ENCODE measurements at regions not wholly inside any gene's neighbourhood (a gene's known extent, or its start where the extent isn't known, plus 50 kb on each side); places are given as distances from the start of the nearest gene placed in this dataset.

DNA sequence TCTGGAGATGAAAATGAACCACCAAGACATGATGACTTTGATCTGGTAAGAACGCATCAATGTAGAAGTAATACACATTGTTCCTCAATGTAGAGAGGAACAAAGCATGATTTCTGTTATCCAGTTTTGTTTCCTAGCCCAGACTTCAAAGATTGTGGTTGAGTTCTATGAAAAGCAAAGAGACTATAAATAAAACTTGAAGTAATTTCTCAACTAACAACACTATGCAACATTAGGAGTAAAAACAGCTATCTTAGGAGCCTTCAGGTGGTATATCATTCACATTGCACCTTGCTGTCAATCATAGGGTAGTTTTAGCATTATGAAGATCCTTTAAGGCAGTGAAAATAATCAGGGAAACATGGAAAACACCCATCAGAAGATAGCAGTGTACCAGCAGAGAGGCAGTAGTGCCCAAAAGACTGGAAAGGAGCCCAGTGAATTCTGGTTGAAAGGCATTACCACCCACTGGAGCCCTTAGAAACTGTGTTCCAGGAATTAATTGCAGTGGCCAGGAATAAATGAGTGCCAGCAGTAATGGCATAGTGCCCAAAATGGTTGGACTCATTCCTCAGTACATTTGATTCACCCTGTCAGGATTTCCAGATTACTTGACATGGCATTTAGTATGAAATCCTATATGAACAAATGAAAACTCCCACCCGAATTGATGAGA is 300.7 kb upstream of the CXXC4 start:
- no peak for DNase-seq
- Mint-ChIP-seq H3K4me3 (no peak overlapping the region), H3K36me3 (ENCODE audit: low read depth) (peaks cover 6% of the 10 kb centered on the region; the same call in 1 of the 2 replicates), H3K9me3 (peaks cover 41% of the 10 kb centered on the region), H3K27me3 (ENCODE audit: insufficient read depth) (peaks cover 2% of the 10 kb centered on the region; the same call in 1 of the 2 replicates), H3K4me1 (ENCODE audit: low read depth) (no peaks in the 10 kb centered on the region), H3K27ac (no peak overlapping the region)
- TF ChIP-seq, protein P1, sequence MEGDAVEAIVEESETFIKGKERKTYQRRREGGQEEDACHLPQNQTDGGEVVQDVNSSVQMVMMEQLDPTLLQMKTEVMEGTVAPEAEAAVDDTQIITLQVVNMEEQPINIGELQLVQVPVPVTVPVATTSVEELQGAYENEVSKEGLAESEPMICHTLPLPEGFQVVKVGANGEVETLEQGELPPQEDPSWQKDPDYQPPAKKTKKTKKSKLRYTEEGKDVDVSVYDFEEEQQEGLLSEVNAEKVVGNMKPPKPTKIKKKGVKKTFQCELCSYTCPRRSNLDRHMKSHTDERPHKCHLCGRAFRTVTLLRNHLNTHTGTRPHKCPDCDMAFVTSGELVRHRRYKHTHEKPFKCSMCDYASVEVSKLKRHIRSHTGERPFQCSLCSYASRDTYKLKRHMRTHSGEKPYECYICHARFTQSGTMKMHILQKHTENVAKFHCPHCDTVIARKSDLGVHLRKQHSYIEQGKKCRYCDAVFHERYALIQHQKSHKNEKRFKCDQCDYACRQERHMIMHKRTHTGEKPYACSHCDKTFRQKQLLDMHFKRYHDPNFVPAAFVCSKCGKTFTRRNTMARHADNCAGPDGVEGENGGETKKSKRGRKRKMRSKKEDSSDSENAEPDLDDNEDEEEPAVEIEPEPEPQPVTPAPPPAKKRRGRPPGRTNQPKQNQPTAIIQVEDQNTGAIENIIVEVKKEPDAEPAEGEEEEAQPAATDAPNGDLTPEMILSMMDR (IDR thresholded peaks at IDR 0.05) = no peak

DNA sequence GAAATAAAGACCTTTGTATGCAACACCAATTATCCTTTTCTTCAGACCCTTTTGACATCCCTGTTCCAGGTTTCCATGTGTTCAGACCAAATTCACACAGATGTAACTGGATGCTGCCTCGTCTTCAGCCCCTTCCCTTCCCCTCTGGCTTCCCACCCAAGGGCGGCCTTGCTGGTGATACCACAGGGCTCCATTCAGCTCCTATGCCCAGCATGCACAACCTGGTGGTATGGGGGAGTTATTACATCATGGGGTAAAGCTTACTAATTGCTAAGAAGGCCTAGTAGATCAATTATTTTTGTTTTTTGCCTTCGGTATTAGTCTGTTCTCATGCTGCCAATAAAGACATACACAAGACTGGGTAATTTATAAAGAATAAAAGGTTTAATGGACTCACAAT is 317.0 kb upstream of the CXXC4 start:
- TF ChIP-seq, protein P1 (IDR thresholded peaks at IDR 0.05) = no peak
- no peaks in the 10 kb centered on the region for H3K27me3 Mint-ChIP-seq (ENCODE audit: insufficient read depth)
- no peaks in the 10 kb centered on the region for H3K4me1 Mint-ChIP-seq (ENCODE audit: low read depth)
- no peak overlapping the region for H3K27ac Mint-ChIP-seq
- H3K9me3 Mint-ChIP-seq = peaks cover 42% of the 10 kb centered on the region
- no peak for DNase-seq
- H3K4me3 Mint-ChIP-seq = no peak overlapping the region
- H3K36me3 Mint-ChIP-seq (ENCODE audit: low read depth) = no peaks in the 10 kb centered on the region; the same call in 1 of the 2 replicates

DNA sequence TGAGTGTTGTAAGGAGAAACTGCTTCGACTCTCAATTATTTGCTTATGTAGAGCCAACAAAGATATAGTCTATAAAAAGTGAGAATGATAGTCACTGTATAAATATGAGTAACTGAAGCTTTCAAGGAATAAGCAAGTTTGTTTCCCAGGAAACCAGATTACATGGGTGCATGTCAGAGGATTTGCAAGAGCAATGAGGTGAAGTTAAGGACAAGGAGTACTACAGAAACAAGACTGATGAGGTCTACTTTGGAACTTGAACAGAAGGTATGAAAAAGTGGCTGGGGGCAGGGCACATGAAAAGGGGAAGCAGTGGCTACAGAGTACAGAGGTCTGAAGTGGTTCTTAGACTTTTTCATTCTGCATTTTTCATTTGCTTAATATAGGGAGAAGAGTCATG is 321.0 kb upstream of the CXXC4 start:
- Mint-ChIP-seq H3K4me1 (ENCODE audit: low read depth) (no peaks in the 10 kb centered on the region), H3K27ac (no peak overlapping the region), H3K27me3 (ENCODE audit: insufficient read depth) (no peaks in the 10 kb centered on the region), H3K4me3 (no peak overlapping the region), H3K9me3 (peaks cover 27% of the 10 kb centered on the region), H3K36me3 (ENCODE audit: low read depth) (no peaks in the 10 kb centered on the region)
- TF ChIP-seq, protein P1 (IDR thresholded peaks at IDR 0.05) = no peak
- no peak for DNase-seq

DNA sequence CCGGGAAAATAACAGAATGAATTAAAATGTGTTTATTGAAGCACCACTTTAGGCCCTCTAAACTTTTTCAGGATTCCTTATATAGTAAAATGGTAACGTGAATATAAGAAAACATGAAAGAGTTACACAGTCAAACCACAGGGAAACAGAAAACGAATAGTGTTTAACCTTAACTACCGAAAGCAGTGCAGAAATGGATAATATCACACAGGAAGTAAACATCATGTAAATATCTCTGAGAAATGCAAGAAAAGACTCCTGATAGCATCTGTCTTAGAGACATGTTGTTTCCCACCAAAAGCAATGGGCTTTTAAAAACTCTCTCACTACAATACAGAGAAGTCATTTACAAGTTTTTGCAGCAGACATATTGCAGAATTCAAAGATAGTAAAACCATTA is 323.9 kb upstream of the CXXC4 start:
- Mint-ChIP-seq H3K4me1 (ENCODE audit: low read depth) (no peaks in the 10 kb centered on the region), H3K27ac (no peak overlapping the region), H3K4me3 (no peak overlapping the region), H3K36me3 (ENCODE audit: low read depth) (no peaks in the 10 kb centered on the region), H3K27me3 (ENCODE audit: insufficient read depth) (no peaks in the 10 kb centered on the region), H3K9me3 (peaks cover 15% of the 10 kb centered on the region)
- TF ChIP-seq, protein P1 (IDR thresholded peaks at IDR 0.05) = no peak
- DNase-seq = no peak

DNA sequence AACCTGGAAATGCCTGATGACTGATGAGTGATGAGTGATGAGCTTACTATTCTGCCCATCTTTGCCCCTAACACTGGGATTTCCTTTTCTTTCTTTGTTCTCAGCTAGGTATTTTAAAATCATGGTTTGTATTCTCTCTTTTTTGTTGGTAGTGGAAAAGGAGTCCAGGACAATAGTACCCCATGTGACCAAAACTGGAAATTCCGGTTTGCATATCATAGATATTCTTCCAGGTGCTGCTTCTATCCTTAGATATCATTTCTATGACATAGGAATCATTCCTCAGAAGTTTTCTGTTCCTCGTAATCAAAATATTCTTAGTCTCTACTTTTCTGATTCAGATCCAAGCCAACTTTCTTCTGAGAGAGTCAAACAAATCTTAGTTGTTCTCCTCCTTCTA is 320.5 kb upstream of the TET2 start:
- H3K27me3 Mint-ChIP-seq (ENCODE audit: insufficient read depth) = no peaks in the 10 kb centered on the region
- no peak overlapping the region for H3K27ac Mint-ChIP-seq
- peaks cover 17% of the 10 kb centered on the region for H3K9me3 Mint-ChIP-seq
- H3K4me1 Mint-ChIP-seq (ENCODE audit: low read depth) = no peaks in the 10 kb centered on the region
- TF ChIP-seq, protein P1 (IDR thresholded peaks at IDR 0.05) = no peak
- no peak overlapping the region for H3K4me3 Mint-ChIP-seq
- no peak for DNase-seq
- H3K36me3 Mint-ChIP-seq (ENCODE audit: low read depth) = no peaks in the 10 kb centered on the region; the same call in 1 of the 2 replicates
